ENCODE measurements at regions not wholly inside any gene's neighbourhood (a gene's known extent, or its start where the extent isn't known, plus 50 kb on each side); places are given as distances from the start of the nearest gene placed in this dataset.

DNA sequence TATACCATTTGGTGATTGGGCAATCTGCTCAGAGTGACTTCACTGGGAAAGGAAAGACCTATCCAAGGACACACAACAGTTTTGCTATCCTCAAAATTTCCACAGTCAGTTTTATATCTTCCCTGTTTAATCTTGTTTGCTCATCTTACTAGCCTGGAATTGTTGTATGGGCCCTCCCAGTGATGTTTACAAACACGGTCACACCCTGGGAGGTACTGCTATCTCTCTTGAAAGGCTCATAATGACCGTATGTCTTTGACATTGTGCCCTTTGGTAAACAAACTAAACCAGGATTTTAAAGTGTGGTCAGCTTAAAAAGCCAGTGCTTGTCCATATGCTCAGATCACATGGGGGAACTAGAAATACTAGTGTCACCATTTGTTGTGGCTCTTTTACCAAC lies 277.0 kb downstream of the CDH2 start:
- DNase-seq (ENCODE audit: low spot score): no peak

DNA sequence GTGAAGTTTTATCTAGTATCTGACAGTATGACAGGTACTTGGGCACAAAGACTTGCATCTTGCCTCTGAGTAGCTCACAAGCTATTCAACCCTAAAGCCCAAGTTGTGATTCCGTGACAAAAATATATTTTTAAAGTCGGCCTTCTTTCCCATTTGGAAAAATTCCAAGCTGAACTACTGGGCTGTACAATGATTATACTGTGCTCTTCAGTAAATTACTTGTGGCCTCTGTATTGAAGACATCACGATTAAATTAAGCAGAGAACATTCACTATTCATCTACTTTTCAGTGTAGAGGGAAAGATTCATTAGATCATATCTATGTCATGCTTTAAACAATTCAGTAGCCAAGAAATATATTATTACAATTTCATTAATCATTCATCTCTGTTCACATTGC lies 282.2 kb downstream of the CDH2 start:
- DNase-seq (ENCODE audit: low spot score): no peak

DNA sequence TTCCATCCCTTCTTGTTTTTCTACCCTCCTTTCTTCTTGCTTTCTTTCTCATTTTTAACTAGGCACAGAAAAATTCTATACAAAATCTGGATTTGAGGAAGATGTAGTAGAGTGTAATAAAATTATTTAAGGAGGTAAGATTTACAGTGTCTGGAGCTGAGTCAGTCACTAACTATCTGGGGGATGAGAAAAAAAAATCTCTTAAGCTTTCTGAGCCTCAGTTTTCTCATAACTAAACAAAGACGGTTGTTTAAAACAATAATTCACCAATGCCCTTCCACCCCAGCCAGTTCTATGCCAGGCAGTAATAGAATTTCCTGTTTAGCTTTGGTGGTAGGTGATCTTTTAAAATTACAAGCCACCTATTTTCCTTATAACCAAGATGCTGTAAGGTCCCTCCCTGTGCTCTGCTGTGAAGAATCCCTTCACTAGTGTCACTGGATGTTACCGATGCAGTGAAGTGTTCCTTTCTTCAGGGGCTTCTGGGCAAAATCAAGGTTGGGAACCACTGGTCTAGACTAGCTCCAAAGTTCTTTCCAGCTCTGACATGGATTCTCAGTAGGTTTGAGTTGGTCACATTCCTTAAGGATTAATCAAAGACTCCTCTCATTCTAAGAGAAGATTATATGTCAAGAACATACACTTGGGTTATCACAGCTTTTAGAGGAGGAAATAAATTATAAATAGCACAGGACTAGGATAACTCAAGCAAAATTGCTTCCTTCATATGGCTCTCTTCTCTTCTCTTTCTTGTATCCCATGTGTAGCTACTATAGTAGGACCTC lies 289.0 kb downstream of the CDH2 start:
- DNase-seq (ENCODE audit: low spot score): no peak

- DNase-seq (ENCODE audit: low spot score): no peak
Measured at GRCh38 chr18:27887287-27887686, 289.6 kb downstream of the CDH2 start.

DNA sequence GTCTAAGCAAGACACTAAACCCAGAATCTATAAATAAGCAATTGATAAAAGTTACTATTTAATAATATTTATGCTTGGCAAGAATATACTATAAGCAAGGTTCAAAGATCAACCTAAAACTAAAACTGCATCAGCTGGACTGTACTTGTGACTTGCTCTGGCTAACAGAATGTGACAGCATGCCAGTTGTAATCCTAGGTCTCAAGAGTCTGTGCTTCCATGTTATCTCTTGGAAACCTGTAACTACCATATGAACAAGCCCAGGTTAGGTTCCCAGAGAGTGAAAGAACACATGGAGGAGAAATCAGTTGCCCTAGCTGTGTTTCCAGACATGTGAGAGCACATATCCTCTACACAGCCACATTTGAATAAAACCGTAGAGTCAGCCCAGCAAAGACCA lies 297.4 kb downstream of the CDH2 start:
- no peak for DNase-seq (ENCODE audit: low spot score)

DNA sequence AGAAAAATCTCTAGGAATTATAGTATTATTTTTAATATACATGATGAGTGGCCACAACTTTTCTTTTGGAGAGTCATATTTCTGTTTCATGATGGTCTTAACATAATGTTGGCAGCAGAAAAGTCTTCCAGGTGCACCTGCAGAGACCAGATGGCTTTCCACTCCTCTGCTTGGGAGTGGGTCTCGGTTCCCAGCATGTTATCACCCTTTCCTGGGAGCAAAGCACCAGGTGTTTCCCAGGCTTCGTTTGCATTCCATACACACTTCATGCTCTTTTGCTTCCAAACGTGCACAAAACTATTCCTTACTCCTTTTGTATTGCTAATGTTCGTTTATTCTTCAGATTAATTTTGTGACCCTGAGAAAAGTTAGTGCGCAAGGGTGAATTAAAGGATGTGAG lies 305.2 kb downstream of the CDH2 start:
- no peak for DNase-seq (ENCODE audit: low spot score)

GRCh38 chr18:27869735-27870134 lies 307.2 kb downstream of the CDH2 start:
- no peak for DNase-seq (ENCODE audit: low spot score)

DNA sequence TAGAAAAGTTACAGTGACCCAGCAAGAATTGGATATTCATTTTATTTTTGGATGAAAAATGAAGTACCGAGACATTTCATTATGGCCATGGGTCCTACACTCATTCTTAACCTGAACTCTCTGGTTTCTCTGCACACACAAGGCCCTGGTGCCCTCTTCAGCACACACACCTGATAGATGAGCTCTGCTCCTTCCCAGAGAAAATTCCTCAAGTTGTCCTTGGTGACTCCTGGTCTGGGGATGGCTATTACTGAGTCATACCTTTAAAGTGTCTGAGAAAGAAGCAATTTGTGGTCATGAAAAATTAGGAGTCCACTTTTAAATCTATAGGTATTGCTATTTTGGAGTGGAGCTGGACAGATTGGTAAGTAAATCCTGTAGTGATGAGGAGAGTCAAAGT lies 311.5 kb downstream of the CDH2 start:
- no peak for DNase-seq (ENCODE audit: low spot score)

GRCh38 chr18:27863780-27864430 lies 313.0 kb downstream of the CDH2 start:
- no peak for DNase-seq (ENCODE audit: low spot score)

GRCh38 chr18:27862041-27862682 lies 314.8 kb downstream of the CDH2 start:
- DNase-seq (ENCODE audit: low spot score): no peak

DNA sequence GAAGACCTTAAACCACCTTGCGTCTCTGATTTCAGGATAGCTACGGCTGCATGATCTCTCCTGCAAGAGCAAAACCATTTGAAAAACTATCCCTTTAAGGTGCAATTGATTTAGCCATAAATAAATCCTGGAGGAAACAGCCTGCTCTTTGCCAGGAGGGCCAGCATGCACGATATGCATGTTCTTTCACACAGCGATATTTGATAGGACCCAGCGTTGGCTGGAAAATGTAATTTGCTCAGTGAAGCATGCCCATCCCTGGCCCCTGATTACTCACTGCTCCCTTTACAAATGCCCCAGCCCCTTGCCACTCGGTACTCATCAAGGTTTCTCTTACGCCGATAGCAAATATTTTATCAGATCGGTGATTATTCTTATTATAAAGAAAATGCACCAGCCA lies 315.4 kb downstream of the CDH2 start:
- DNase-seq (ENCODE audit: low spot score): no peak

DNA sequence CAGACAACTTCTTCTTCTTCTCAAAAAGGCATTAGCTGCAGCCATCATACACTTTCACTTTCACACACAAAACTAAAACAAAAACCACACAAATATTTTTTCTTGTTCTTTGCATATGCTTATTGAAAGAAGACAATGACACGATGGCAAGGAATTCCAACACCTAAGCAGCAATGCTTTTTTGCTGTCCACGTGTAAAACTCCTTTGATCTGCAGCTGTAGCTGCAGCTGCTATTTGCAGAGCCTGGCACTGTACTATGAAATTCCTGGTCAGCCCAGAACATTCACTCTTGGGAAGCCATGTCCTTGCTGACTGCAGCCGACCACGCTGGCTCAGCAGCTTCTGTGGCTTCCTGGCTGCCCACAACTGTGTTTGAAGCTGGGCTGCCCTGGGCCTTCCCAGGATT lies 316.2 kb downstream of the CDH2 start:
- DNase-seq (ENCODE audit: low spot score): peak; percentile 7

- no peak for DNase-seq (ENCODE audit: low spot score)
Measured at GRCh38 chr18:27860011-27860410, 316.9 kb downstream of the CDH2 start.

GRCh38 chr18:27856820-27857219 lies 320.1 kb downstream of the CDH2 start:
- no peak for DNase-seq (ENCODE audit: low spot score)

DNA sequence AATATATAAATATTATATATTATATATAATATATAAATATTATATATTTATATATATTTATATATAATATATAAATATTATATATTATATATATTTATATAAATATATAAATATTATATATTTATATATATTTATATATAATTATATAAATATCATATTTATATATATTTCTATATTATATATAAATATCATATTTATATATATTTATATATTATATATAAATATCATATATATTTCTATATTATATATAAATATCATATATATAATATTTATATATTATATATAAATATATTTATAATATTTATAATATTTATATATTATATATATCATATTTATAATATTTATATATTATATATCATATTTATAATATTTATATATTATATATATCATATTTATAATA lies 321.4 kb downstream of the CDH2 start:
- DNase-seq (ENCODE audit: low spot score): no peak

- DNase-seq (ENCODE audit: low spot score): no peak
Measured at GRCh38 chr18:27854631-27855030, 322.3 kb downstream of the CDH2 start.

DNA sequence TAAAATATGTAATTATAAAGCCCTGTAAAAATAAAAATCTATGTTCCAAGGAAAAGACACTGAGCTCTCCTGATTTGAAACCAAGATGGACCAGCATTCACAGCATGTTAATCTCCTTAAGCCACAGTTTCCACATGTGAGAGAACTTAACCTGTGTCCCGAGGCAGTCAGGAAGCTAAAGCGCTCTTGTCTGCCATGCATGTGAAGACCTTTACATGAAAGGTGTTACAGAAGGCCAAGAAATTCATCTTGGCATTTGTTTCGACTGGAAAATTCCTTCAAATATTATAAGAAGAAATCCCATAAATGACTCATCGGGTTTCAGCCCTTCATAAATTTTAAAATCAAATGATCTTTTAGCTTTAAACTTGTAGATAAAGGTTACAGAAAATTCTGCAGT lies 328.6 kb downstream of the CDH2 start:
- no peak for DNase-seq (ENCODE audit: low spot score)

GRCh38 chr18:27847412-27847811 lies 329.5 kb downstream of the CDH2 start:
- no peak for DNase-seq (ENCODE audit: low spot score)

DNA sequence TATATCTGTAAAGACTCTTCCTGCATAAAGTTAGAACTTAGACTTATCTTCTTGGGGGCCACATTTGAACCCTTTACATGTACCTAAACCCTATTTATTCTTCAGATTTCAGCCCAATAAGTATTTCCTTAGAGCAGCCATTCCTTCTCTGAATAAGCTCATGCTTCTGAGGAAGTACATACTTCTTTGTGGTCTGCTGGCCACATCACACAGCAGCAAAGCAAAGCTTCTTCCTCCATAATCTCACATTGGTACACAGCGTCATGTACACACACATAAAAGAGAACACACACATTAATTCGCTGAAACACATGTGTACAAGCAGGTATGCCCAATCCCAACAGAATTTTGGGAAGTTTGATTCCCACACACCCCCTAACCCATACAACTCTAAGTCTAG lies 331.0 kb downstream of the CDH2 start:
- DNase-seq (ENCODE audit: low spot score): no peak

GRCh38 chr18:27843783-27844777 lies 332.9 kb downstream of the CDH2 start:
- no peak for DNase-seq (ENCODE audit: low spot score)

GRCh38 chr18:27839141-27839540 lies 337.8 kb downstream of the CDH2 start:
- no peak for DNase-seq (ENCODE audit: low spot score)

- DNase-seq (ENCODE audit: low spot score): no peak
Measured at GRCh38 chr18:27838225-27838624, 338.7 kb downstream of the CDH2 start.

All from AG08396 (cell line).